AG08396 (cell line): ENCODE measurements at regions not wholly inside any gene's neighbourhood (a gene's known extent, or its start where the extent isn't known, plus 50 kb on each side); places are given as distances from the start of the nearest gene placed in this dataset.

Source experiments
- DNase-seq: peaks from one replicate; pipeline ENCODE4 v3.0.0; 2012; ENCODE audit warnings: low spot score, mixed read lengths

GRCh38 chr2:126827371-126827770 lies 71.3 kb upstream of the TEX51 start:
- no peak for DNase-seq

GRCh38 chr2:126828051-126828450 lies 70.6 kb upstream of the TEX51 start:
- DNase-seq, result no peak

GRCh38 chr2:126828491-126828890 lies 70.2 kb upstream of the TEX51 start:
- DNase-seq, result no peak

- no peak for DNase-seq
Observed at GRCh38 chr2:126831234-126832005, 67.3 kb upstream of the TEX51 start.

- DNase-seq, result no peak
Observed at GRCh38 chr2:126832014-126832413, 66.7 kb upstream of the TEX51 start.

GRCh38 chr2:126832757-126833156 lies 65.9 kb upstream of the TEX51 start:
- no peak for DNase-seq

- no peak for DNase-seq
Observed at GRCh38 chr2:126834006-126834659, 64.6 kb upstream of the TEX51 start.

GRCh38 chr2:126835261-126835660 lies 63.4 kb upstream of the TEX51 start:
- DNase-seq, result no peak

- DNase-seq, result no peak
Observed at GRCh38 chr2:126835831-126836230, 62.9 kb upstream of the TEX51 start.

GRCh38 chr2:126836761-126837679 lies 61.7 kb upstream of the TEX51 start:
- DNase-seq, result no peak

- DNase-seq, result no peak
Observed at GRCh38 chr2:126837966-126838715, 60.5 kb upstream of the TEX51 start.

GRCh38 chr2:126838716-126838985 lies 60.0 kb upstream of the TEX51 start:
- DNase-seq, result no peak

GRCh38 chr2:126839796-126840195 lies 58.9 kb upstream of the TEX51 start:
- DNase-seq, result no peak

- no peak for DNase-seq
Observed at GRCh38 chr2:126843081-126843480, 55.6 kb upstream of the TEX51 start.

- DNase-seq, result no peak
Observed at GRCh38 chr2:126846241-126846640, 52.4 kb upstream of the TEX51 start.
